ENCODE measurements at regions not wholly inside any gene's neighbourhood (a gene's known extent, or its start where the extent isn't known, plus 50 kb on each side); places are given as distances from the start of the nearest gene placed in this dataset.

DNA sequence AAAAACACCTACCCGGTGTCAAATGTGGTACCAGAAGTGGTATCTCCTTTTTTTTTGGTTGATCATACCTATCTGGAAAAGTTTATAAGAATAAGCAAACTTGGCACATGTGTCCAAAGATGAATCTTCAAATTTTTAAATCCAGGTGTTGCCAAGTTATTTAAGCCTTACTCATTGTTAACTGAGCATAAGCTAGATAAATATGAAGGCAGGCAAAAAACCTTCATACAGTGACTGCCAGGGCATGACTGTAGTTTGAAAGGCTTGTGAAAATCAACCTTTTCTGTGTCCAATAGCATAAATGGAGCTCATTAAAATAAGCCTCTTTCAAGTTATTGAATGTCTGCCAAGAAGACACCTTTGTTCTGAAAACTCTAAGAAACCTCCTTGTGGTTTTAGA lies 699.2 kb downstream of the DOK5 start:
- no peaks in the 10 kb centered on the region for H4K20me1 ChIP-seq (ENCODE audit: control insufficient read depth, insufficient read depth)
- intact Hi-C loops (cut with micrococcal nuclease; ENCODE audit: unreplicated experiment) (no loop called here), in situ Hi-C loops (cut with MboI) (no loop called here)
- no peak overlapping the region for H3K4me2 ChIP-seq (ENCODE audit: control insufficient read depth, insufficient read depth)
- no peak for ATAC-seq
- 0% methylated on average over 1 of the region's 1 CpG for WGBS (ENCODE audit: insufficient coverage, insufficient replicate concordance, low lambda C conversion rate, missing lambda C conversion rate)
- TF ChIP-seq NRF1 (conservative IDR thresholded peaks at IDR 0.05; ENCODE audit: low read depth, low read length) (no peak), RBBP5 (conservative IDR thresholded peaks at IDR 0.05) (no peak), HDAC6 (IDR thresholded peaks at IDR 0.05; ENCODE audit: unreplicated experiment) (no peak), BHLHE40 (IDR thresholded peaks at IDR 0.05; ENCODE audit: borderline replicate concordance in 1 of 2, low read depth in 2 of 2, low read length in 1 of 2) (no peak)
- H3K36me3 ChIP-seq (ENCODE audit: control insufficient read depth in 2 of 2, insufficient read depth in 2 of 2, low read length in 1 of 2): no peaks in the 10 kb centered on the region
- POLR2A ChIA-PET: interaction anchor here (0.6 kb wide), 1 partner anchor 89 kb away, joined by 3 read pairs; no protein-coding TSS in a partner anchor
- no peak overlapping the region for H3K4me3 ChIP-seq
- no peak overlapping the region for H2AFZ ChIP-seq (ENCODE audit: control insufficient read depth, low read depth, low read length)
- SMC1A ChIA-PET (ENCODE audit: uncharacterized antibody, unreplicated experiment): interaction anchor here (0.7 to 0.9 kb wide), 2 partner anchors 57 to 376 kb away, joined by 3 to 4 read pairs; no protein-coding TSS in a partner anchor
- no peak overlapping the region for H3K9ac ChIP-seq (ENCODE audit: control insufficient read depth, insufficient read depth, low read length)
- no peak for FAIRE-seq
- H3K9me3 ChIP-seq (replicated peaks; ENCODE audit: control insufficient read depth, insufficient read depth, low read length): no peaks in the 10 kb centered on the region
- DNase-seq (ENCODE audit: low read depth, low spot score): no peak
- no peaks in the 10 kb centered on the region for H3K79me2 ChIP-seq (ENCODE audit: control insufficient read depth, insufficient read depth, low read length)
- no peaks in the 10 kb centered on the region for H3K4me1 ChIP-seq (ENCODE audit: control insufficient read depth, insufficient read depth, low read length)
- no peak overlapping the region for H3K27ac ChIP-seq (ENCODE audit: control insufficient read depth, insufficient read depth)
- RAD21 ChIA-PET (ENCODE audit: unreplicated experiment): interaction anchor here (0.8 kb wide), 1 partner anchor 191 kb away, joined by 3 read pairs; no protein-coding TSS in a partner anchor
- CTCF ChIA-PET: no interaction called here
- H3K27me3 ChIP-seq (replicated peaks in 1 of 2; ENCODE audit: control insufficient read depth in 2 of 2, insufficient read depth in 2 of 2, low read length in 1 of 2): no peaks in the 10 kb centered on the region
- no TSS peak for BruUV-seq (replicated peaks)

DNA sequence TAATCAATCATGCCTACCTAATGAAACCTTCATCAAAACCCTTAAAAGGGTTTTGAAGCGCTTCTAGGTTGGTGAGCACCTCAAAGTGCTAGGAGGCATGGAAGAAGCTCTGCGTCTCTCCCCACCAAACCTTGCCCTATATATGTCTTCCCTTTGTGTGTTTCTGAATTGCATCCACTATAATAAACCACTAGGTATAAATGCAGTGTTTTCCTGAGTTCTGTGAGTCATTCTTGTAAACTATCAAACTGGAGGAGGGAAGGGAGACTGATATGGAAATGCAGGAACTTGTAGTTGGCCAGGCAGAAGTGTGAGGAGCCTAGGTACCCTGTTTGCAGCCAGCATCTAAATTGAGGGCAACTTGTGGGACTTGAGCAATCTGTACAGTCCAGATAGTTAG lies 698.8 kb downstream of the DOK5 start:
- CTCF ChIA-PET: no interaction called here
- Histone ChIP-seq H3K4me2 (ENCODE audit: control insufficient read depth, insufficient read depth) (no peak overlapping the region), H4K20me1 (ENCODE audit: control insufficient read depth, insufficient read depth) (no peaks in the 10 kb centered on the region), H3K27me3 (replicated peaks in 1 of 2; ENCODE audit: control insufficient read depth in 2 of 2, insufficient read depth in 2 of 2, low read length in 1 of 2) (no peaks in the 10 kb centered on the region), H3K4me1 (ENCODE audit: control insufficient read depth, insufficient read depth, low read length) (no peaks in the 10 kb centered on the region), H3K9ac (ENCODE audit: control insufficient read depth, insufficient read depth, low read length) (no peak overlapping the region), H3K79me2 (ENCODE audit: control insufficient read depth, insufficient read depth, low read length) (no peaks in the 10 kb centered on the region), H3K9me3 (replicated peaks; ENCODE audit: control insufficient read depth, insufficient read depth, low read length) (no peaks in the 10 kb centered on the region), H3K4me3 (no peak overlapping the region), H3K36me3 (ENCODE audit: control insufficient read depth in 2 of 2, insufficient read depth in 2 of 2, low read length in 1 of 2) (no peaks in the 10 kb centered on the region), H2AFZ (ENCODE audit: control insufficient read depth, low read depth, low read length) (no peak overlapping the region), H3K27ac (ENCODE audit: control insufficient read depth, insufficient read depth) (no peak overlapping the region)
- in situ Hi-C loops (cut with MboI): no loop called here
- ATAC-seq (no peak), FAIRE-seq (no peak), DNase-seq (ENCODE audit: low read depth, low spot score) (no peak)
- POLR2A ChIA-PET: interaction anchor here (0.6 kb wide), 1 partner anchor 88 kb away, joined by 3 read pairs; no protein-coding TSS in a partner anchor
- RAD21 ChIA-PET (ENCODE audit: unreplicated experiment): interaction anchor here (0.8 kb wide), 1 partner anchor 190 kb away, joined by 3 read pairs; no protein-coding TSS in a partner anchor
- SMC1A ChIA-PET (ENCODE audit: uncharacterized antibody, unreplicated experiment): no interaction called here
- BruUV-seq (replicated peaks): no TSS peak
- WGBS (ENCODE audit: insufficient coverage, insufficient replicate concordance, low lambda C conversion rate, missing lambda C conversion rate): 18% methylated on average over 2 of the region's 2 CpGs
- intact Hi-C loops (cut with micrococcal nuclease; ENCODE audit: unreplicated experiment): no loop called here
- TF ChIP-seq, protein P1, sequence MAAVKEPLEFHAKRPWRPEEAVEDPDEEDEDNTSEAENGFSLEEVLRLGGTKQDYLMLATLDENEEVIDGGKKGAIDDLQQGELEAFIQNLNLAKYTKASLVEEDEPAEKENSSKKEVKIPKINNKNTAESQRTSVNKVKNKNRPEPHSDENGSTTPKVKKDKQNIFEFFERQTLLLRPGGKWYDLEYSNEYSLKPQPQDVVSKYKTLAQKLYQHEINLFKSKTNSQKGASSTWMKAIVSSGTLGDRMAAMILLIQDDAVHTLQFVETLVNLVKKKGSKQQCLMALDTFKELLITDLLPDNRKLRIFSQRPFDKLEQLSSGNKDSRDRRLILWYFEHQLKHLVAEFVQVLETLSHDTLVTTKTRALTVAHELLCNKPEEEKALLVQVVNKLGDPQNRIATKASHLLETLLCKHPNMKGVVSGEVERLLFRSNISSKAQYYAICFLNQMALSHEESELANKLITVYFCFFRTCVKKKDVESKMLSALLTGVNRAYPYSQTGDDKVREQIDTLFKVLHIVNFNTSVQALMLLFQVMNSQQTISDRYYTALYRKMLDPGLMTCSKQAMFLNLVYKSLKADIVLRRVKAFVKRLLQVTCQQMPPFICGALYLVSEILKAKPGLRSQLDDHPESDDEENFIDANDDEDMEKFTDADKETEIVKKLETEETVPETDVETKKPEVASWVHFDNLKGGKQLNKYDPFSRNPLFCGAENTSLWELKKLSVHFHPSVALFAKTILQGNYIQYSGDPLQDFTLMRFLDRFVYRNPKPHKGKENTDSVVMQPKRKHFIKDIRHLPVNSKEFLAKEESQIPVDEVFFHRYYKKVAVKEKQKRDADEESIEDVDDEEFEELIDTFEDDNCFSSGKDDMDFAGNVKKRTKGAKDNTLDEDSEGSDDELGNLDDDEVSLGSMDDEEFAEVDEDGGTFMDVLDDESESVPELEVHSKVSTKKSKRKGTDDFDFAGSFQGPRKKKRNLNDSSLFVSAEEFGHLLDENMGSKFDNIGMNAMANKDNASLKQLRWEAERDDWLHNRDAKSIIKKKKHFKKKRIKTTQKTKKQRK (IDR thresholded peaks at IDR 0.05; ENCODE audit: low read depth, low read length): no peak
- no peak for TF ChIP-seq ZNF217 (IDR thresholded peaks at IDR 0.05)
- TF ChIP-seq, protein P2, sequence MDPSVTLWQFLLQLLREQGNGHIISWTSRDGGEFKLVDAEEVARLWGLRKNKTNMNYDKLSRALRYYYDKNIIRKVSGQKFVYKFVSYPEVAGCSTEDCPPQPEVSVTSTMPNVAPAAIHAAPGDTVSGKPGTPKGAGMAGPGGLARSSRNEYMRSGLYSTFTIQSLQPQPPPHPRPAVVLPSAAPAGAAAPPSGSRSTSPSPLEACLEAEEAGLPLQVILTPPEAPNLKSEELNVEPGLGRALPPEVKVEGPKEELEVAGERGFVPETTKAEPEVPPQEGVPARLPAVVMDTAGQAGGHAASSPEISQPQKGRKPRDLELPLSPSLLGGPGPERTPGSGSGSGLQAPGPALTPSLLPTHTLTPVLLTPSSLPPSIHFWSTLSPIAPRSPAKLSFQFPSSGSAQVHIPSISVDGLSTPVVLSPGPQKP (IDR thresholded peaks at IDR 0.05; ENCODE audit: low read depth, low read length): no peak
- no peak for TF ChIP-seq EP300 (IDR thresholded peaks at IDR 0.05; ENCODE audit: borderline replicate concordance in 1 of 2, control insufficient read depth in 1 of 2, low read depth in 2 of 2, low read length in 2 of 2)
- TF ChIP-seq YBX1 (IDR thresholded peaks at IDR 0.05): no peak
- no peak for TF ChIP-seq FOXM1 (IDR thresholded peaks at IDR 0.05; ENCODE audit: low read depth, low read length)
- TF ChIP-seq, protein P3, sequence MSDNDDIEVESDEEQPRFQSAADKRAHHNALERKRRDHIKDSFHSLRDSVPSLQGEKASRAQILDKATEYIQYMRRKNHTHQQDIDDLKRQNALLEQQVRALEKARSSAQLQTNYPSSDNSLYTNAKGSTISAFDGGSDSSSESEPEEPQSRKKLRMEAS (IDR thresholded peaks at IDR 0.05; ENCODE audit: low read depth, low read length): no peak
- no peak for TF ChIP-seq SPI1 (IDR thresholded peaks at IDR 0.05; ENCODE audit: borderline replicate concordance, insufficient read depth, low read depth, low read length)
- no peak for TF ChIP-seq MXI1 (IDR thresholded peaks at IDR 0.05; ENCODE audit: low read depth, low read length)

All from GM12878 (cell line).